ENCODE measurements at regions not wholly inside any gene's neighbourhood (a gene's known extent, or its start where the extent isn't known, plus 50 kb on each side); places are given as distances from the start of the nearest gene placed in this dataset.
"Not testable (repeated sequence)": the region's sequence is repeated elsewhere in the genome, so short reads cannot be mapped to it uniquely, and the experiment has no call there.

GRCh38 chr2:242031481-242032019, 162.0 kb downstream of the RTP5 start:
- no peak for FAIRE-seq

GRCh38 chr2:242032780-242033656, 163.5 kb downstream of the RTP5 start:
- no peak for FAIRE-seq

- FAIRE-seq = no peak
These were observed 164.6 kb downstream of the RTP5 start for GRCh38 chr2:242034138-242034537.

- no peak for FAIRE-seq
These were observed 165.7 kb downstream of the RTP5 start for GRCh38 chr2:242034996-242035814.

GRCh38 chr2:242035858-242036652, 166.5 kb downstream of the RTP5 start:
- FAIRE-seq = no peak

- FAIRE-seq = no peak
These were observed 167.1 kb downstream of the RTP5 start for GRCh38 chr2:242036653-242036950.

GRCh38 chr2:242038166-242038927, 168.8 kb downstream of the RTP5 start:
- FAIRE-seq = no peak

GRCh38 chr2:242038928-242039341, 169.4 kb downstream of the RTP5 start:
- no peak for FAIRE-seq

- FAIRE-seq = no peak
These were observed 170.8 kb downstream of the RTP5 start for GRCh38 chr2:242040303-242040655.

GRCh38 chr2:242040681-242041080, 171.2 kb downstream of the RTP5 start:
- FAIRE-seq = no peak

- no peak for FAIRE-seq
These were observed 172.3 kb downstream of the RTP5 start for GRCh38 chr2:242041816-242042215.

- no peak for FAIRE-seq
These were observed 174.2 kb downstream of the RTP5 start for GRCh38 chr2:242043538-242044312.

GRCh38 chr2:242044313-242044590, 174.7 kb downstream of the RTP5 start:
- FAIRE-seq = no peak

GRCh38 chr2:242045596-242046144, 176.1 kb downstream of the RTP5 start:
- FAIRE-seq = not testable (repeated sequence)

- FAIRE-seq = peak; percentile 68
These were observed 176.8 kb downstream of the RTP5 start for GRCh38 chr2:242046206-242046826.

GRCh38 chr2:242047963-242048362, 178.4 kb downstream of the RTP5 start:
- FAIRE-seq = no peak

GRCh38 chr2:242048479-242048878, 178.9 kb downstream of the RTP5 start:
- peak; percentile 56 for FAIRE-seq

GRCh38 chr2:242049492-242049891, 180.0 kb downstream of the RTP5 start:
- not testable (repeated sequence) for FAIRE-seq

GRCh38 chr2:242051463-242051862, 181.9 kb downstream of the RTP5 start:
- no peak for FAIRE-seq

GRCh38 chr2:242052421-242052820, 182.9 kb downstream of the RTP5 start:
- FAIRE-seq = no peak

GRCh38 chr2:242053921-242054320, 184.4 kb downstream of the RTP5 start:
- no peak for FAIRE-seq
